Peyer's patch (tissue), 4 donors: ENCODE measurements at regions not wholly inside any gene's neighbourhood (a gene's known extent, or its start where the extent isn't known, plus 50 kb on each side); places are given as distances from the start of the nearest gene placed in this dataset.

Experiments
- DNase-seq, 3 donors: peaks; one replicate each; pipeline ENCODE4 v3.0.0-alpha.2; 2017 to 2019
- H3K27ac ChIP-seq, 4 donors: fragments of 200-600 bp; sonication (generic); one replicate each; pipeline ENCODE4 v1.5.1; 2016 to 2019
- H3K27me3 ChIP-seq, 2 donors: fragments of 200-600 bp; sonication (generic); one replicate each; pipeline ENCODE4 v1.5.1; 2019
- H3K36me3 ChIP-seq, 3 donors: fragments of 200-600 bp; sonication (generic); one replicate each; pipeline ENCODE4 v1.5.1; 2016 to 2019
- H3K4me1 ChIP-seq, 4 donors: fragments of 200-600 bp; sonication (generic); one replicate each; pipeline ENCODE4 v1.5.1; 2016 to 2019
- H3K4me3 ChIP-seq, 4 donors: fragments of 200-600 bp; sonication (generic); 1 replicate in 3 of 4; 2 replicates in 1 of 4; pipeline ENCODE4 v1.5.1; 2016 to 2019; ENCODE audit warnings: mild to moderate bottlenecking in 1 of 4
- H3K9me3 ChIP-seq, 4 donors: fragments of 200-600 bp; sonication (generic); one replicate each; pipeline ENCODE4 v1.5.1; 2016 to 2019; ENCODE audit warnings: mild to moderate bottlenecking in 1 of 4
- POLR2A ChIP-seq, 2 donors: fragments of 450-650 bp; IDR thresholded peaks; one replicate each; pipeline ENCODE4 v1.5.1; 2017; ENCODE audit warnings: antibody characterized with exemption in 2 of 2, mild to moderate bottlenecking in 2 of 2, moderate library complexity in 2 of 2
- TF ChIP-seq, protein P1 (sequence below), 6 experiments: fragments of 450-650 bp in 4 of 6; fragments of 200-600 bp in 2 of 6; sonication (generic) in 1 of 6; IDR thresholded peaks; one replicate each; pipeline ENCODE4 v1.5.1; 2017 to 2019; ENCODE audit warnings: antibody characterized with exemption in 6 of 6, mild to moderate bottlenecking in 3 of 6, moderate library complexity in 1 of 6

DNA sequence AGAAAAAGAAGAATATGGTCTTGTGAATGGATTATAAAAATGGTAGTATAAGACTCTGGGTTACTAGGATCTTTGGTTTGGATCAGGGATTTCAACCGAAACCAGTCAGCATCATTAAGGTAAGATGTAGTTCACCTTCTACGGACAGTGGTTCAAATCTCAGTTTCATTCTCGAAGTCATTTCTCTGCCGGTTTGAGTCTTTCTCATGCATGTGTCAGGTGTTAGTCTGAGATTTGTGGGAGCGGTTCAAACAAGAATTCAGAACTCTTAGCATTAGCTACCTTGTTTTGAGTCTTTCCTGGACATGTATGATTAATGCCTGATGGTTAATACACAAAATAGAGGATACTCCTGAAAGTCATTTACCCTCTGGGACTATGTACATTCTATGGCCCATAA, 735.9 kb upstream of the NUDT12 start:
- H3K27ac ChIP-seq = no peak overlapping the region
- no peaks in the 10 kb centered on the region for H3K36me3 ChIP-seq
- H3K4me1 ChIP-seq = no peaks in the 10 kb centered on the region
- H3K4me3 ChIP-seq = no peak overlapping the region
- TF ChIP-seq, protein P1, sequence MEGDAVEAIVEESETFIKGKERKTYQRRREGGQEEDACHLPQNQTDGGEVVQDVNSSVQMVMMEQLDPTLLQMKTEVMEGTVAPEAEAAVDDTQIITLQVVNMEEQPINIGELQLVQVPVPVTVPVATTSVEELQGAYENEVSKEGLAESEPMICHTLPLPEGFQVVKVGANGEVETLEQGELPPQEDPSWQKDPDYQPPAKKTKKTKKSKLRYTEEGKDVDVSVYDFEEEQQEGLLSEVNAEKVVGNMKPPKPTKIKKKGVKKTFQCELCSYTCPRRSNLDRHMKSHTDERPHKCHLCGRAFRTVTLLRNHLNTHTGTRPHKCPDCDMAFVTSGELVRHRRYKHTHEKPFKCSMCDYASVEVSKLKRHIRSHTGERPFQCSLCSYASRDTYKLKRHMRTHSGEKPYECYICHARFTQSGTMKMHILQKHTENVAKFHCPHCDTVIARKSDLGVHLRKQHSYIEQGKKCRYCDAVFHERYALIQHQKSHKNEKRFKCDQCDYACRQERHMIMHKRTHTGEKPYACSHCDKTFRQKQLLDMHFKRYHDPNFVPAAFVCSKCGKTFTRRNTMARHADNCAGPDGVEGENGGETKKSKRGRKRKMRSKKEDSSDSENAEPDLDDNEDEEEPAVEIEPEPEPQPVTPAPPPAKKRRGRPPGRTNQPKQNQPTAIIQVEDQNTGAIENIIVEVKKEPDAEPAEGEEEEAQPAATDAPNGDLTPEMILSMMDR (IDR thresholded peaks at IDR 0.05) = no peak
- no peak for TF ChIP-seq POLR2A (IDR thresholded peaks at IDR 0.05)
- no peak for DNase-seq
- no peaks in the 10 kb centered on the region for H3K27me3 ChIP-seq
- no peaks in the 10 kb centered on the region for H3K9me3 ChIP-seq

GRCh38 chr5:104297076-104297475, 734.5 kb upstream of the NUDT12 start:
- Histone ChIP-seq H3K4me3 (no peak overlapping the region), H3K4me1 (no peaks in the 10 kb centered on the region), H3K36me3 (no peaks in the 10 kb centered on the region), H3K9me3 (no peaks in the 10 kb centered on the region), H3K27me3 (no peaks in the 10 kb centered on the region), H3K27ac (no peak overlapping the region)
- DNase-seq = no peak
- no peak for TF ChIP-seq POLR2A (IDR thresholded peaks at IDR 0.05)
- TF ChIP-seq, protein P1 (IDR thresholded peaks at IDR 0.05) = no peak

- no peak for TF ChIP-seq POLR2A (IDR thresholded peaks at IDR 0.05)
- TF ChIP-seq, protein P1 (IDR thresholded peaks at IDR 0.05) = no peak
- no peak for DNase-seq
- Histone ChIP-seq H3K4me1 (no peaks in the 10 kb centered on the region), H3K4me3 (no peak overlapping the region), H3K27me3 (no peaks in the 10 kb centered on the region), H3K9me3 (no peaks in the 10 kb centered on the region), H3K27ac (no peak overlapping the region), H3K36me3 (no peaks in the 10 kb centered on the region)
These were observed 733.4 kb upstream of the NUDT12 start for GRCh38 chr5:104295991-104296390.

DNA sequence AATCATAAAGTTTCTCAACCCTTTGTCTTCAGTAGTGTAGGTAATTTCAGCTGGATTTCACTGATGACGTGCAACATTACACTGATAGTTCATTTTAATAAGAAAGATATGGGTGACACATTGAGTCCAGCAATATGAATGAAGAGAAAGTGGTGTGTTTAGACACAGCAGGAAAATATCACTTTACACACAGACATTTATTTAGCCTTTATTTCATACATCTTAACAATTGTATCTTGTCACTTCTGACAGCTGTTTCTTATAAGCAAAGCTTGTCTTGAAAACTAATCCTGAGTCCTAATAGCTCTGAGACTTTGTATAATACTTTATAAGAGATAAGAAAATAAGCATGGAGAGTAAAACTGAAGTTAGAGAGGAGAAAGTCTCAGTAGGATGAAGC, 720.5 kb upstream of the NUDT12 start:
- H3K36me3 ChIP-seq = no peaks in the 10 kb centered on the region
- no peak for DNase-seq
- no peaks in the 10 kb centered on the region for H3K27me3 ChIP-seq
- H3K4me1 ChIP-seq = no peaks in the 10 kb centered on the region
- H3K9me3 ChIP-seq = no peaks in the 10 kb centered on the region
- no peak overlapping the region for H3K27ac ChIP-seq
- no peak overlapping the region for H3K4me3 ChIP-seq
- TF ChIP-seq, protein P1 (IDR thresholded peaks at IDR 0.05) = no peak
- no peak for TF ChIP-seq POLR2A (IDR thresholded peaks at IDR 0.05)

GRCh38 chr5:104273725-104274124, 711.1 kb upstream of the NUDT12 start:
- DNase-seq = no peak
- no peak overlapping the region for H3K4me3 ChIP-seq
- no peak overlapping the region for H3K27ac ChIP-seq
- H3K36me3 ChIP-seq = no peaks in the 10 kb centered on the region
- no peaks in the 10 kb centered on the region for H3K9me3 ChIP-seq
- no peaks in the 10 kb centered on the region for H3K4me1 ChIP-seq
- H3K27me3 ChIP-seq = no peaks in the 10 kb centered on the region
- TF ChIP-seq, protein P1 (IDR thresholded peaks at IDR 0.05) = no peak
- TF ChIP-seq POLR2A (IDR thresholded peaks at IDR 0.05) = no peak

GRCh38 chr5:104267320-104268015, 704.9 kb upstream of the NUDT12 start:
- Histone ChIP-seq H3K4me1 (no peaks in the 10 kb centered on the region), H3K9me3 (no peaks in the 10 kb centered on the region), H3K27ac (no peak overlapping the region), H3K36me3 (no peaks in the 10 kb centered on the region), H3K4me3 (no peak overlapping the region), H3K27me3 (no peaks in the 10 kb centered on the region)
- TF ChIP-seq POLR2A (IDR thresholded peaks at IDR 0.05) = no peak
- TF ChIP-seq, protein P1 (IDR thresholded peaks at IDR 0.05) = no peak
- DNase-seq = no peak
